ENCODE measurements at regions not wholly inside any gene's neighbourhood (a gene's known extent, or its start where the extent isn't known, plus 50 kb on each side); places are given as distances from the start of the nearest gene placed in this dataset.

DNA sequence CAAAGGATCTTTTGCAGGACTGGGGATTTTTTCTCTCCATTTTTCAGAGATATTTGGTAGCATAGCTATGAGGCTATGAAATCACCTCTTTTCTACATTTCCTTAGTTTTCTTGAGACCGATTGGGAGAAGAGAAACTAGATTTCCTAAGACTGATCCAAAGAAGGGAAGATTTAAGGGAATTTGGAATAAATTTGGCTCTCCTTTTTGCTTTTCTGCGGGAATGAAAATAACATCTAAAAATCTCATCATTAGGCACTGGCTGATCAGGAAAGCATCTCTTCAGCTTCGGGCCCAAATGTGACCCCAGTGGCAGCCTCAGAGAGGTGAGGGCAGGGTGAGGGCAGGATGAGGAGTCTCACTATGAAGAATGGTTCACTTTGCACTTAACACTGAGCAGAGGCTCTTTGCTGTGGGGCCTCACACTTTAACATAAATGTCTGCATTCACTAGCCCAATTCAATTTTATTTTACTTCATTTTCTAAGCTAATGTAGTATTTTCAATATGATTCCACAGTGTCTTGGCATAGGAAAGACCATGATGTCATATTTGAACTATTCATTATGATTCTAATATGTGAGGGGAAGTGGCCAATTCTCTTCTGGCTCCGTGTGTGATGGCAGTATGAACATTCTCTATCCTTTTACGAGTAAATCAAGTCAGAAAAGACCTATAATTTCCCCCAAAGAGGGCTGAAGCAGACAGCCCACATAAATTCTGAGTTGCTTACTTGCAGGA is 193.2 kb downstream of the MEX3B start:
- TF ChIP-seq, protein P1, sequence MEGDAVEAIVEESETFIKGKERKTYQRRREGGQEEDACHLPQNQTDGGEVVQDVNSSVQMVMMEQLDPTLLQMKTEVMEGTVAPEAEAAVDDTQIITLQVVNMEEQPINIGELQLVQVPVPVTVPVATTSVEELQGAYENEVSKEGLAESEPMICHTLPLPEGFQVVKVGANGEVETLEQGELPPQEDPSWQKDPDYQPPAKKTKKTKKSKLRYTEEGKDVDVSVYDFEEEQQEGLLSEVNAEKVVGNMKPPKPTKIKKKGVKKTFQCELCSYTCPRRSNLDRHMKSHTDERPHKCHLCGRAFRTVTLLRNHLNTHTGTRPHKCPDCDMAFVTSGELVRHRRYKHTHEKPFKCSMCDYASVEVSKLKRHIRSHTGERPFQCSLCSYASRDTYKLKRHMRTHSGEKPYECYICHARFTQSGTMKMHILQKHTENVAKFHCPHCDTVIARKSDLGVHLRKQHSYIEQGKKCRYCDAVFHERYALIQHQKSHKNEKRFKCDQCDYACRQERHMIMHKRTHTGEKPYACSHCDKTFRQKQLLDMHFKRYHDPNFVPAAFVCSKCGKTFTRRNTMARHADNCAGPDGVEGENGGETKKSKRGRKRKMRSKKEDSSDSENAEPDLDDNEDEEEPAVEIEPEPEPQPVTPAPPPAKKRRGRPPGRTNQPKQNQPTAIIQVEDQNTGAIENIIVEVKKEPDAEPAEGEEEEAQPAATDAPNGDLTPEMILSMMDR (IDR thresholded peaks at IDR 0.05) = no peak
- TF ChIP-seq ZFX (IDR thresholded peaks at IDR 0.05; ENCODE audit: borderline replicate concordance) = no peak

DNA sequence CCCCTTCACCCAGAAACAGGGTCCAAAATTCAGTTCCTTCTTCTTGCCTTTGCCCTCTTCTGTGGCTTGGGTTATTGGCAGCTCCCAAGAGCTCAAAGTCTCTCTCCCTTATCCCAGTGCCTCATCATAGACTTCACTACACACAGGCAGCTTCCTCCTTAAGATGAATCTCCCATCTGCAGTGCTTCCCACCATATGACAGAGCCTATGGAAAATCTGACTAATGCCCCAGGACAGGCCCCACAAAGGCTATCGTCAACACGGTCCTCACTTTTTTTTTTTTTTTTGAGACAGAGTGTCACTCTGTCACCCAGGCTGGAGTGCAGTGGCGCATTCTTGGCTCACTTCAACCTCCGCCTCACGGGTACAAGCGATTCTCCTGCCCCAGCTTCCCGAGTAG is 194.1 kb downstream of the MEX3B start:
- no peak for TF ChIP-seq ZFX (IDR thresholded peaks at IDR 0.05; ENCODE audit: borderline replicate concordance)
- TF ChIP-seq, protein P1 (IDR thresholded peaks at IDR 0.05) = no peak
- H3K27ac ChIP-seq = no peak overlapping the region

More for the DNA sequence above, 193.2 kb downstream of the MEX3B start:
- H3K27ac ChIP-seq = no peak overlapping the region

DNA sequence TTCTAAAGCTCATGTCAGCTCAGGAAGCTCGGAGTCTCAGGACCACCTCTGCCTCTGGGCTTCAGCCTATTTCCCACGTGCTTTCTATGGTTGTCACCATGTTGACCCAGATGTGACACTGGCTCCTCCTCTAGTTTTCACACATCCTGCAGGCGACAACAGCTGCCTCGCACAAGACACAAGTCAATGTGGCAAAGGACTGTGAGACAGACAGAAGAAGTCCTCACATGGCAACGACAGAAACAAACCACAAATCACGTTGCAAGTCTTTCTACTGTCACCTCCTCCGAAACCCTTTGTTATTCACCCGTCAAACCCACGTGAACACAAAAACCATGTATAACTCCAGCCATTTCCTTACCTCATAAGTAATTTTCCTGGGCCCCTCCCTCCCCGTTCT is 194.5 kb downstream of the MEX3B start:
- no peak overlapping the region for H3K27ac ChIP-seq
- TF ChIP-seq, protein P1 (IDR thresholded peaks at IDR 0.05) = no peak
- no peak for TF ChIP-seq ZFX (IDR thresholded peaks at IDR 0.05; ENCODE audit: borderline replicate concordance)

DNA sequence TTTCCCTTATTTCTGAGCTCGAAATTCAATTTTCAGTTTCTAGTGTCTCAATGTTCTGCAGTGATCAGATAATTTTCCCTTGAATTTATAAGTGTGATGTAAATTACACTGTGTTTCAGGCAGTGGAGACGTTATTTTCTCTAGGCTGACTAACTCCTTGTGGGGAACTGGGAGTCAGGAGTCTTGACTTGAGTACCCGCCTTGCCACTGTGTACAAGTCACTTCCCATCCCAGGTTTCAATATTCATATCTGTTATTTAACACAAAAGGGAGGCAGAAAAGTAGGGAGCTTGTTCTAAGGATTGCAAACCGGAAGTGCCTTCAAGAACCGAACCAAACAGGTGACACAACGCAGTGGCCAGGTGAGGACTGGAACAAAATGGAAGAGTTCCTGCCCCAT is 196.5 kb downstream of the MEX3B start:
- TF ChIP-seq ZFX (IDR thresholded peaks at IDR 0.05; ENCODE audit: borderline replicate concordance) = no peak
- TF ChIP-seq, protein P1 (IDR thresholded peaks at IDR 0.05) = no peak
- H3K27ac ChIP-seq = no peak overlapping the region

DNA sequence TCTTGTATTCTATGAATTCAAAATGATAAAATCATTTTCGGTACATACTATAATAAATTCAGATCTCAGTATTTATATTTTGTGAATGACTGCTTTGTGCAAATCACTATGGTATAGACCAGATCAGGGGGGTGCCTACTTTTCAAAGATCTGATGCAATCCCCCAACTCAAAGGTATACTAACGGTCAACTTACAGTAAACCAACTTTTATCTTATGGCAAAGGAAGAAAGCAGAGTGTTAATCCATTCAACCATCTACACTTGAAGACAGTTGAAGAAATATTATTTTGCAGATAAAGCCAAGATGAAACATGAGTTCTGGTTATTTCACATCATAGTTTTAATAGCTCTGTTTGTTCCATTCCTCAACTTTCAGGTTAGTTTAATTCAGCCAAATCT is 197.1 kb downstream of the MEX3B start:
- TF ChIP-seq, protein P1 (IDR thresholded peaks at IDR 0.05) = no peak
- no peak for TF ChIP-seq ZFX (IDR thresholded peaks at IDR 0.05; ENCODE audit: borderline replicate concordance)
- H3K27ac ChIP-seq = no peak overlapping the region

DNA sequence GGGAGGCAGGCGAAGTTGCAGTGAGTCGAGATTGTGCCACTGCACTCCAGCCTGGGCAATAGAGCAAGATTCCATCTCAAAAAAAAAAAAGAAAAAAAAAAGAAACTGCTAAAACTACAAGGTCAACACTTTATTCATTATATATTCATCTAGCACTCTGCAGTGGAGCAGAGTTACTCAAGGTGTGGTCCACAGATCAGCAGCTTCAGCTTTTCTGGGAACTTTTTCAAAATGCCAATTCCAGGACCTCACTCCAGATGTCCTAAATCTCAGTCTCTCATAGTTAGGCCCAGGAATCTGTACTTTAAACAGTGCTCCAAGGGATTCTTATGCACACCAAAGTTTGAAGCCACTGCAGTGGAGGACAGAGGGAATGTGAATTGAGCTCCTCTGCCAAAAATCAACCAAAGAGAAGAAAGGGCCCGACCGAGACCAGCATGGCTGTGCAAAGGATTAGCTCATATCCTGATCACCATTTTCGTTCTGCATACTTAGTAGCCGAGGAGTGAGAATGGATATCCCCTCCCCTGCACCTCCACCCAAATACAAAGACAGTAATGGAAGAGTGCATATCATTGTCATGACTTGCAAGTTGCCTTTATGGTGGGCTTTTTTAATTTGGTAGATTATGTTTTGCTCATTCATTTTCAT is 201.9 kb downstream of the MEX3B start:
- H3K27ac ChIP-seq = no peak overlapping the region
- TF ChIP-seq, protein P1 (IDR thresholded peaks at IDR 0.05) = no peak
- TF ChIP-seq ZFX (IDR thresholded peaks at IDR 0.05; ENCODE audit: borderline replicate concordance) = no peak

DNA sequence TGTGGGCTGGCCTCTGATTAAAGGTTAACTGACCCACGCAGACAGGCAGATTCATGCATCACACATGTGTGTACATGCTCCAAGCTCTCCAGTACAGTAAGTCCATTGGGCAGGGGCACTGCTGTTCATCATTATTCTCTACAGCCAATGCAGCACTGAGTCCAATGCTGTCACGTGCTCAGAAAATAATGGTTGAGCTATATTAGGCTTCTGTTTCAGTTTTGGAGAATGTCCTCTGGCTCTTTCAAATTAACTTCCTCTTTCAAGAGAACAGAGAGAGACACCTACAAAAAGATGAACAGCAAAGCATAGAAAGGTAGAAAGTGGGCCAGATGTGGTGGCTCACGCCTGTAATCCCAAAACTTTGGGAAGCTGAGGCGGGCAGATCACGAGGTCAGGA is 202.6 kb downstream of the MEX3B start:
- no peak overlapping the region for H3K27ac ChIP-seq
- TF ChIP-seq, protein P1 (IDR thresholded peaks at IDR 0.05) = no peak
- TF ChIP-seq ZFX (IDR thresholded peaks at IDR 0.05; ENCODE audit: borderline replicate concordance) = no peak
